OCI-M1 (cell line): ENCODE measurements at regions not wholly inside any gene's neighbourhood (a gene's known extent, or its start where the extent isn't known, plus 50 kb on each side); places are given as distances from the start of the nearest gene placed in this dataset.

ENCODE experiments used
- DNase-seq: peaks from one replicate; lab custom pipeline; 2025; lab: John Stamatoyannopoulos, UW

GRCh38 chr3:16809482-16809881 lies 75.3 kb upstream of the PLCL2 start:
- no peak for DNase-seq

GRCh38 chr3:16809993-16810392 lies 74.8 kb upstream of the PLCL2 start:
- DNase-seq = no peak

- peak; percentile 13 for DNase-seq
These were observed 74.0 kb upstream of the PLCL2 start for GRCh38 chr3:16810593-16811367.

- no peak for DNase-seq
These were observed 72.8 kb upstream of the PLCL2 start for GRCh38 chr3:16811950-16812349.

- no peak for DNase-seq
These were observed 71.4 kb upstream of the PLCL2 start for GRCh38 chr3:16813336-16813735.

GRCh38 chr3:16816048-16816780 lies 68.5 kb upstream of the PLCL2 start:
- DNase-seq = no peak

GRCh38 chr3:16817197-16817596 lies 67.6 kb upstream of the PLCL2 start:
- DNase-seq = no peak

GRCh38 chr3:16818194-16818593 lies 66.6 kb upstream of the PLCL2 start:
- no peak for DNase-seq

- DNase-seq = no peak
These were observed 65.8 kb upstream of the PLCL2 start for GRCh38 chr3:16818945-16819344.

GRCh38 chr3:16820485-16820884 lies 64.3 kb upstream of the PLCL2 start:
- DNase-seq = no peak

- DNase-seq = no peak
These were observed 63.7 kb upstream of the PLCL2 start for GRCh38 chr3:16821053-16821452.

- DNase-seq = no peak
These were observed 60.6 kb upstream of the PLCL2 start for GRCh38 chr3:16824081-16824696.

- no peak for DNase-seq
These were observed 59.0 kb upstream of the PLCL2 start for GRCh38 chr3:16825617-16826204.

GRCh38 chr3:16828815-16829214 lies 55.9 kb upstream of the PLCL2 start:
- DNase-seq = peak; percentile 56

GRCh38 chr3:16831846-16832245 lies 52.9 kb upstream of the PLCL2 start:
- no peak for DNase-seq

GRCh38 chr3:16834214-16834613 lies 50.5 kb upstream of the PLCL2 start:
- no peak for DNase-seq

GRCh38 chr3:16834753-16835152 lies 50.0 kb upstream of the PLCL2 start:
- no peak for DNase-seq
